Epithelial cell of proximal tubule (primary cell): ENCODE measurements at regions not wholly inside any gene's neighbourhood (a gene's known extent, or its start where the extent isn't known, plus 50 kb on each side); places are given as distances from the start of the nearest gene placed in this dataset.

Experiments used
- DNase-seq: peaks from one replicate; pipeline ENCODE4 v3.0.0-alpha.2; 2011; ENCODE audit warnings: low read depth
- H3K4me3 ChIP-seq: 2 replicates; pipeline ENCODE4 v1.5.1; 2011; ENCODE audit warnings: low read depth, mild to moderate bottlenecking, low read length
- TF ChIP-seq, protein P1 (sequence below): conservative IDR thresholded peaks from 2 replicates; pipeline ENCODE4 v1.5.1; 2012; ENCODE audit warnings: low read depth, mild to moderate bottlenecking, low read length

DNA sequence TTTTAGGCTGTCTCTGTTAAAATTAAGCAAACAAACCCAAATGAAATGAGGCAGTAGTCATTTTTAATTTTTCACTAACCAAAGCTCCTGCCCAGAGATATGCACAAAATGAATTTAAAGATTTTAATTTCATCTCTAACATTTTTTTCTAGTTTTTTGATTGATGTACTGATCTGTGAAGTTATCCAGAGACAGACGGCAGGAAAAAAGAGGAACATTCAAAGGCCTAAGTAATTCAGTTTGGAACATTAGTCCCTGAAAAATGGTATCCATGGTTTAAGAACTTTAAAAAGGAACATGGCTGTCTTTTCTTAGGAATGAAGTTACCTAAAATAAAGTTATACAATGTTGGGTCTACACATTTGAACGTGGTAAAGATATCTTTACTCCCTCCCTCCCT, 498.8 kb upstream of the LMO3 start:
- no peak for DNase-seq
- TF ChIP-seq, protein P1, sequence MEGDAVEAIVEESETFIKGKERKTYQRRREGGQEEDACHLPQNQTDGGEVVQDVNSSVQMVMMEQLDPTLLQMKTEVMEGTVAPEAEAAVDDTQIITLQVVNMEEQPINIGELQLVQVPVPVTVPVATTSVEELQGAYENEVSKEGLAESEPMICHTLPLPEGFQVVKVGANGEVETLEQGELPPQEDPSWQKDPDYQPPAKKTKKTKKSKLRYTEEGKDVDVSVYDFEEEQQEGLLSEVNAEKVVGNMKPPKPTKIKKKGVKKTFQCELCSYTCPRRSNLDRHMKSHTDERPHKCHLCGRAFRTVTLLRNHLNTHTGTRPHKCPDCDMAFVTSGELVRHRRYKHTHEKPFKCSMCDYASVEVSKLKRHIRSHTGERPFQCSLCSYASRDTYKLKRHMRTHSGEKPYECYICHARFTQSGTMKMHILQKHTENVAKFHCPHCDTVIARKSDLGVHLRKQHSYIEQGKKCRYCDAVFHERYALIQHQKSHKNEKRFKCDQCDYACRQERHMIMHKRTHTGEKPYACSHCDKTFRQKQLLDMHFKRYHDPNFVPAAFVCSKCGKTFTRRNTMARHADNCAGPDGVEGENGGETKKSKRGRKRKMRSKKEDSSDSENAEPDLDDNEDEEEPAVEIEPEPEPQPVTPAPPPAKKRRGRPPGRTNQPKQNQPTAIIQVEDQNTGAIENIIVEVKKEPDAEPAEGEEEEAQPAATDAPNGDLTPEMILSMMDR, result no peak
- H3K4me3 ChIP-seq, result no peak overlapping the region

DNA sequence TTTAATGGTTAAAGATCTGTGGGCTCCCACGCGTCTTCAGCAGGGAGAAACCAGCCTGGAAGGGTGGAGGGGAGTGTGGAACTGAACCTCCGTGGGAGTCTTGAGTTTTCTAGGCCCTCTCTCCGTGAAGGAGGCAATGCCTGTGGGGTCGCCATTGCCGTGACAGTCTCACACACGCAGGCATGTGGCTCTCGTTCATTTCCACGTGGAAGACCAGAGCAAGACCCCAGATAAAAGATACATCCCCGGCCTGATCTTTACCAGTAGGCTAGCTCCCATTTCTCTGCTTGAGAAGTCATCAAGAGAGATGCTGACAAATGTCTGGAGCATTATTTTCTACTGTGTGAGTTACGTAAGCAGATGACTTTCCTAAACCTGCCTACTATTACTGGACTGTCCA, 491.7 kb upstream of the LMO3 start:
- no peak for DNase-seq
- TF ChIP-seq, protein P1, result no peak
- H3K4me3 ChIP-seq, result no peak overlapping the region

DNA sequence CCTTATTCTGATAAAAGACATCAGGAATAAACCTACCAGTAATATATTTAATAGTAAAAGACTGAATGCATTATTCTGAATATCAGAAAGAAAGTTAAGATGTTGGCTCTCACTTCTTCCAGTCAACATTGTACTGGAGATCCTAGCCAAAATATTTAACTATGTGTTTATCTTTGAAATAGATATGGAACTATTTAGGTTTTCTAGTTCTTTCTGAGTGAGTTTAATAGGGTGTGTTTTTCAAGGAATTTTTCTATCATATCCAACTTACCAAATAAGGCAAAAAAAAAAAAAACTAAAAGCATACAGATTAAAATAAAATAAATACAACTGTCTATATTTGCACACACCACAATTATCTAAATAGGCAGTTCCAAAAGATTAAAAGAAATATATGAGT, 478.9 kb upstream of the LMO3 start:
- DNase-seq, result no peak
- TF ChIP-seq, protein P1, result no peak
- no peak overlapping the region for H3K4me3 ChIP-seq

DNA sequence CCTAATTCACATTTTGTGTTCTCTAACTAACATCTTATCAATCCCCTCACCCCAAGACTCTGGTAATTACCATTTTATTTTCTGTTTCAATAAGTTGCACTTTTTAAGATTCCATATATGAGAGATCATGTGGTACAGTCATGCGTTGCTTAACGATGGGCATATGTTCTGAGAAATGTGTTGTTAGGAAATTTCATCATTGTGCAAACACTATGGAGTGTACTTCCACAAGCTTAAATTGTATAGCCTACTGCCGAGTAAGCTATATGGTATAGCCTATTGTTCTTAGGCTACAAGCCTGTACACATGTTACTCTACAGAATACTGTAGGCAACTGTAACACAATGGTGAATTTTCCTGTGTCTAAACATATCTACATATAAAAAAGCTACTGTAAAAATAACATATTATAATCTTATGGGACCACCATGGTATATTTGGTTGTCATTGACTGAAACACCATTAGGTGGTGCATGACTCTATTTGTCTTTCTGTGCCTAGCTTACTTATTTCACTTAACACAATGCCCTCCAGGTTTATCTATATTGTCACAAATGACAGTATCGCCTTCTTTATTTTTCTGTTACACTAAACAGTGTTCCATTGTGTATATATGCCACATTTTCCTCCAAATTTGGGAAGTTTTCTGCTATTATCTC, 473.4 kb upstream of the LMO3 start:
- H3K4me3 ChIP-seq, result no peak overlapping the region
- no peak for DNase-seq
- TF ChIP-seq, protein P1, result peak; percentile 47

DNA sequence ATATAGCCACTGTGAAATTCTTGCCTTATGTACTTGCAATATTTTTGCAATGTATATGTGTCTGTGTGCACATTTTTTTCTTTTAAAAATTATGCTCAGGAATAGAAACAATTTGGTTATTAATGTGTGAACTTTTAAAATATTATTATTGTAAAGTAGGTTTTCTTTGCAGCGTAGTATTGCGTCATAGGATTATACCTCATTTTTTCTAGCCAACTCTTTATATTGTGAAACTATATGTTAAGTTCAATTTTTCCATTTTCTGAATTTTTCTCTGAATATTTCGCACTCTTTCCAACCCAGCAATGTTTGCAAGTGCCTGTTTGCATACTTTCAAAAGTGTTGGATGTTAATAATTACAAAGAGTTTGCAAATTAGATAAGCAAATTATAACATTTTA, 471.6 kb upstream of the LMO3 start:
- TF ChIP-seq, protein P1, result no peak

DNA sequence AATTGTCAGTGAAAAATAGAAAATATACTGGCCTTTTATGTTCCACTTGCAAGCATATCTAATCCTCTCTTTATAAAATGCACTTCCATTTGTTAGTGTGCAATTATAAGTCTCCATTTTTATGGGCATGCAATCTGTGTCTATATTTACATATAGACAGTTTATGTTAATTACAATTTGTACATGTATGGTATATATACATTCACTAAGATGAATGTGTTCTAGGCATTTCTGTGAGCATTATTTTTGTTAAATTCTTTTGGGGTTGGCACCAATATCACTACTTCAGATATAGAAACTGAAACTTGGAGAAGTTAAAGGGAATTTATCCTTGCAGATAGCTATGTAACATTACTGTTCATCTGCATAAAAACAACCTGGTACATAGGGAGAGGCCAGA, 470.8 kb upstream of the LMO3 start:
- TF ChIP-seq, protein P1, result no peak
- H3K4me3 ChIP-seq, result no peak overlapping the region
- DNase-seq, result no peak

More for the DNA sequence above, 471.6 kb upstream of the LMO3 start:
- no peak overlapping the region for H3K4me3 ChIP-seq
- no peak for DNase-seq

DNA sequence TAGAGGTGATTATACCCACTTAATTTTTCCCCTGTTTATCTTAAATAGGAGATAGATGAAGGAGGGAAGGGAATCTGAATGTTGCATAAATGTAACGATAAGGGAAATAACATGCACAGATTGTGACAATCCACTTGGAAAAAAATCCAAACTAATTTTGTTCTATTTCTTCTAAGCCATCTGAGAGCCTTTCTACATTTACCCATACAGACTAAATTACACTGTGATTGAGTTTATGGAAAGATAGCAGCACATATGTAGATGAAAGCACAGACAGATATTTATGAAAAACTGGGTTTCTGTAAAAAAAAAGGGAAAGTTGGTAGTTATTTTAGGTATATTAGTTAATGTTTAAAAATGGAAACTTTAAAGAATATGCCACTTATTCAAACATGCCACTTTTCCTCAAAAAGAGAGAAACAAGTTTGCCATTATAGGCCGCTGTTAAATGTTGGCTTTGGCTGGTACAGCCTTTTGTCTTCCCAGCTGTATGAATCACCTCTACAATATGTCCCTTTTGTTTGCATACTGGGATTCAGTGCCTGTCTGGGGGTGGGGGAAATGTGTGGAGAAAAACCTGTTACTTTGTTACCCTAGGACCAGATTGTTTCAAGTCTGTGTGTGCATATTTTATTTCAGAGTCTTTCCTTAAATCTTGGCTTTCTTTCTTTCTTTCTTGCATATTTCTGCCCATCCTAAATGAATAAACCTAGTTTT, 470.2 kb upstream of the LMO3 start:
- TF ChIP-seq, protein P1, result no peak
- DNase-seq, result no peak
- no peak overlapping the region for H3K4me3 ChIP-seq
